ENCODE measurements at regions not wholly inside any gene's neighbourhood (a gene's known extent, or its start where the extent isn't known, plus 50 kb on each side); places are given as distances from the start of the nearest gene placed in this dataset.

- H3K4me3 ChIP-seq (ENCODE audit: low read depth, low read length) = no peak overlapping the region
- no peak for DNase-seq (ENCODE audit: low read depth)
- no peak for TF ChIP-seq CTCF (IDR thresholded peaks at IDR 0.05; ENCODE audit: low read depth, low read length, missing control alignments)
Measured at GRCh38 chr4:41856797-41857196, 78.4 kb upstream of the TMEM33 start.

- no peak for DNase-seq (ENCODE audit: low read depth)
- H3K4me3 ChIP-seq (ENCODE audit: low read depth, low read length) = no peak overlapping the region
- no peak for TF ChIP-seq CTCF (IDR thresholded peaks at IDR 0.05; ENCODE audit: low read depth, low read length, missing control alignments)
Measured at GRCh38 chr4:41853973-41854372, 81.3 kb upstream of the TMEM33 start.

GRCh38 chr4:41852229-41852628 lies 83.0 kb upstream of the TMEM33 start:
- TF ChIP-seq CTCF (IDR thresholded peaks at IDR 0.05; ENCODE audit: low read depth, low read length, missing control alignments) = no peak
- no peak for DNase-seq (ENCODE audit: low read depth)
- no peak overlapping the region for H3K4me3 ChIP-seq (ENCODE audit: low read depth, low read length)

GRCh38 chr4:41851621-41852020 lies 83.6 kb upstream of the TMEM33 start:
- DNase-seq (ENCODE audit: low read depth) = no peak
- H3K4me3 ChIP-seq (ENCODE audit: low read depth, low read length) = no peak overlapping the region
- TF ChIP-seq CTCF (IDR thresholded peaks at IDR 0.05; ENCODE audit: low read depth, low read length, missing control alignments) = no peak

GRCh38 chr4:41844327-41844726 lies 90.9 kb upstream of the TMEM33 start:
- no peak for DNase-seq (ENCODE audit: low read depth)
- TF ChIP-seq CTCF (IDR thresholded peaks at IDR 0.05; ENCODE audit: low read depth, low read length, missing control alignments) = no peak
- no peak overlapping the region for H3K4me3 ChIP-seq (ENCODE audit: low read depth, low read length)

GRCh38 chr4:41839916-41840854 lies 91.7 kb upstream of the PHOX2B start:
- TF ChIP-seq CTCF (IDR thresholded peaks at IDR 0.05; ENCODE audit: low read depth, low read length, missing control alignments) = no peak
- no peak for DNase-seq (ENCODE audit: low read depth)
- no peak overlapping the region for H3K4me3 ChIP-seq (ENCODE audit: low read depth, low read length)

- no peak for TF ChIP-seq CTCF (IDR thresholded peaks at IDR 0.05; ENCODE audit: low read depth, low read length, missing control alignments)
- DNase-seq (ENCODE audit: low read depth) = no peak
- no peak overlapping the region for H3K4me3 ChIP-seq (ENCODE audit: low read depth, low read length)
Measured at GRCh38 chr4:41838590-41838989, 90.1 kb upstream of the PHOX2B start.

Measured in GM12864 (cell line).